GM18499 (cell line): ENCODE measurements at regions not wholly inside any gene's neighbourhood (a gene's known extent, or its start where the extent isn't known, plus 50 kb on each side); places are given as distances from the start of the nearest gene placed in this dataset.
A peak's percentile ranks its signal among the peaks of the same experiment; 100 is the strongest.

ENCODE experiments used
- ATAC-seq: cut with Tn5 transposase; IDR thresholded peaks from one replicate; pipeline ENCODE4 v1.9.1; 2021; ENCODE audit warnings: moderate number of reproducible peaks; ENCODE audit not compliant: insufficient read depth, unreplicated experiment

- ATAC-seq, result peak; percentile 69
Observed at GRCh38 chr6:166106076-166106686, 61.5 kb downstream of the TBXT start.

GRCh38 chr6:166105341-166106075, 62.1 kb downstream of the TBXT start:
- no peak for ATAC-seq

DNA sequence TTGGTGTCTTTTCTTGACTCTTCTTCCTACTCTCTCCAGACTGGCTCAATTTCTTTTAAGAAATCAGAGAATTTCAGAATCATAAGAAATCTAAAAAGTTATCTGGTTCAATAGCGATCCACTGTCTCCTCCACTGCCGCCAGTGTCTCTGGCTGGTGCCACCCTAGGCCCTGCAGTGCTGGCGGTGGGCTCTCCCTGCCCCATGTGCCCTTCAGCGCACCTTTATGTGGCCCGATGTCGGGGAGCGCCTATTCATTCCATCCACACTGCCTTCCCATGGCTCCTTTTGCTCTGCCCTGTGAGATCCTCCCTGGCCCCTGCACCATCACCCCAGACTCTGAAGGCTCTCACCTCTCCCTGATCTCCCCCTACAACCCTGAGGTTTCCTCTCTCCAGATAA, 62.8 kb downstream of the TBXT start:
- no peak for ATAC-seq

GRCh38 chr6:166104107-166104506, 63.5 kb downstream of the TBXT start:
- ATAC-seq, result no peak

- no peak for ATAC-seq
Observed at GRCh38 chr6:166101819-166102419, 65.7 kb downstream of the TBXT start.

GRCh38 chr6:166097914-166098522, 69.6 kb downstream of the TBXT start:
- no peak for ATAC-seq

GRCh38 chr6:166087852-166088251, 79.8 kb downstream of the TBXT start:
- no peak for ATAC-seq

DNA sequence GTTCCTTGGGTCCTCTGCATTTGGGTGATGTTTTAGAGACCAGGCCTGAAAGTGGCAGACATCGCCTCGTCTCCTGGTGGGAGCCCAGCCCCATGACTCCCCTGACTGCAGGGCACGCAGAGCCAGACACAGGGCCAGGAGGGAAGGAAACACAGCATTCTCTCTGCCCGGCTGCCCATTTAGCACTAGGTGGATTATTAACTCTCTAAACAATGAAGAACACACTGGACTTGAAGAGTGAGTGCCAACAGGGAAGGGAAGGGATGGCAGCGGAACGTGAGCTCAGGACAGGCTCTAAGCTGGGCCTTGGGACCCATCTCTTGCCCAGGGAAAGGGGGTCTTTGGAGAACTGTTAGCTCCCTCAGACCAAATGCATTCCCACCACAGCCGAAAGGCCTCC, 80.4 kb downstream of the TBXT start:
- no peak for ATAC-seq

DNA sequence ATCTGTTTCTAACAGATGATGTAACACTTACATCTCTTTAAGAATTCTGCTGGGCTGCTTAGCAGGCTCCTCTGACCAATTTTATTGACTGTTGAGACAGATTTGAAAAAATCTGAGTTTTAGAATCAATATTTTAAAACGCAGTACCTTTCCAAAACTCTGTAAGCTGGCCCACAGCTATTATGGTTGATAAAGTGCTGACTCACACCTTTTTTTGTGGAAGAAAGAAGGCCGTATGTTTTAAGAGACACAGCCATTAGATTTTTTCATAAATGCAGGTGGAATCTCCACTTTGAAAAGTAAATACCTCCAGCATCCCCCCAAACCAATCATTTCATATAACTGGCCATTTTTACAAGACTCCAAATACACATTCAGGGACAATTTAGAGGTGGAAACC, 82.2 kb downstream of the TBXT start:
- no peak for ATAC-seq

GRCh38 chr6:166084951-166085350, 82.7 kb downstream of the TBXT start:
- ATAC-seq, result no peak

GRCh38 chr6:166079841-166080240, 87.8 kb downstream of the TBXT start:
- ATAC-seq, result no peak

DNA sequence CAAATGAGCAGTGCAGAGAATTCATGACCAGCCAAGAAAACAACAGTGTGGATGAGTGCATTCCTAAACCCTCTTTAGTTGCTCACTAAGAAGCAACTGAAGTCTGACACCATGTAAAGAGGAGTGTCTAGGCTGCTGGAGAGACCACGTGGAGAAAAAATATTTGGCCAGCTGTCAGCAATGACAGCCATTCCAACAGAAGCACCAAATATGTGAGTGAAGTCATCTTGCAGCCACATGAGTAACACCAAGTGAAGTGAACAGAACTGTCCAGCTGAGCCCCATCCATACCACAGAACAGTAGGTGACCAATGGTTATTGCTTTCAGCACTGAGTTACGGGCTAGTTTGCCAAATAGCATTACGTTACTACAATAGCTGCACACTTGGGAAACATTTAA, 89.4 kb downstream of the TBXT start:
- no peak for ATAC-seq

DNA sequence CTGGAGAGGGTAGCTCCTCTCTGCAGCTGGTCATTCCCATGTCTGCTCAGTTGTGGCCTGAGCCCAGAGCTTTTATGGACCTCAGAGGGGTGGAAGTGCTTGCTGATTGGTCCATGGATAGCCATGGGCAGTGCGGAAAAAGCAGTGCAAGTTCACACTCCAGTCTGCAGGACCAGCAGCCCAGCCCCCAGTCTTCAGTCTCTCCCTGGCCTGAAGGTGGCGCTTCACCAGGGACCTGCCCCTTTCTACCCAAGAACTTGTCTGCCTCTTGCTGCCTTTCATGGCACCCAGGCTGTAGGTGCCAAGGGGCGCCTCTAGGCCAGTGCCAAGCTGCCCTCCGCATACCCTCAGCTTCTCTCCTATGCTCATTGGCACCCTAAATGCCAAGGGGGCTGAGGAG, 91.0 kb downstream of the TBXT start:
- no peak for ATAC-seq

DNA sequence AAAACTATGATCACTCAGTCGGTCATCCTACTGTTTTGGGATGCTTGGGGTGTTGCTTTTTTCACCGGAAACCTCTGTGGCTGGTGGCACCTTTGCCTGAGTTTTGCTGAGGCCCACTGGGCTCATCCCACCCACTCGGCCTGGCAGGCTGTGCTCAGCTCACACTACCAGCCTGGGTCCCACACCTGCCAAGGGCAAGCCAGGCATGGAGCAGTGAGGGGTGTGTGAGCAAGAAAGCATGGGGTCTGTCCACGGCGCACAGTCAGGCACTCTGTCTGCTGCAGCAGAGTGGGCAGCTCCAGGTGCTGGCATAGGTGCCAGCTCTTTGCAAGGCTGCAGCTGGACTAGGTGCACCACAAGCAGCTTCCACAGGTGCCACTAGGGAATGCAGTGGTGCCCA, 91.7 kb downstream of the TBXT start:
- ATAC-seq, result no peak

- ATAC-seq, result no peak
Observed at GRCh38 chr6:166075186-166075585, 92.5 kb downstream of the TBXT start.

DNA sequence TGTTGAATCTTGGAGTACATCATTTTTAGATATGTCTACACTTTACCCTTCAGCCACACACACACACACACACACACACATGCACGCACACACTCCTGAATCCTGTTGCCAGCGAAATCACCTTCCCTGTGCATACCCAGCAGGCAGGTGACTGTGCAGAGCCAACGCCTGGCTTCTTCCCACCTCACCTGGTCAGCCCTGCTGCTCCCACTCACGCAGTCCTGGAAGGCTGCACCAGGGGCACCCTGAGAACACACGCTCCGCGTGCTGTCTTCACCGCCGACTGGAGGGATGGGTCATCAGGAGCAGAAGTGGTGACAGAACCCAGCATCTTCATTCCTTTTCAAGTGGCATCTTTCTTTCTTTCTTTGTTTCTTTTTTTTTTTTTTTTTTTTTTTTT, 94.6 kb downstream of the TBXT start:
- no peak for ATAC-seq

DNA sequence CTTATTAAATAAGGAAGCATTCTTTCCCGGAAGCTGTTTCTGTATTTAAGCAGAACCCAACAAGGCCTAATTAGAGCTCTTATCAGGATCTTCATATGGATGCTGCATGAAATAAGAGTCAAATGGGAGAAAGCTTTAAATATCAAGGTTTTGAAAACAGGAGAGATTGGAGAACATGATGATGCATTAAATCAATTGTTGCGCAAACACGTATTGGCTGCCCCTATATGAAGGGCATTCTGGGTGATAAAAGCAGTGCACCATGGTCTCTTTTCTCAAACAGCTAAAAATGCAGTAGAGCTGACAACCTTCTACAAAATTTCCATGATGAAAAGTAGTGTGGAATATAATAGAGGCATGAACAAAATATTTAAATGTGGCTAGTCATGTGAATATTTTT, 98.9 kb downstream of the TBXT start:
- no peak for ATAC-seq

GRCh38 chr6:166058064-166058739, 109.4 kb downstream of the TBXT start:
- ATAC-seq, result no peak

DNA sequence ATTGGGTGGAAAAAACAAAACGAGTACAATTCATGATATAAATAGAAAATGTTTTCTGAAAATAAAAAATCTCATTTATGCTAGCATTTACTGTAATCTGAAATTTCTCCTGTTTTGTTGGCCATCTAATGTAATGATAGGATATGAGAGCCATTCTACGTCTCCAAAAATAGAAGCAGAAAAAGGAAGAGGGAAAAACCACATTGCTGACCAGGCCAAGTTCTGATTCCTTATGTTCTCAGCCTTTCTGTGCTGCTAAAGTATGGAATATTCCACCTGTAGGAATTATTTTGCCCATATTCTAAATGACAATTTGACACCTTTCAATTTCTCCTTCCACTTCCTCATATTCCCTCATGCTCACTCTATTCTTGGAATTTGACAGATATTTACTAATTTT, 110.2 kb downstream of the TBXT start:
- no peak for ATAC-seq

GRCh38 chr6:166056637-166057036, 111.0 kb downstream of the TBXT start:
- no peak for ATAC-seq

DNA sequence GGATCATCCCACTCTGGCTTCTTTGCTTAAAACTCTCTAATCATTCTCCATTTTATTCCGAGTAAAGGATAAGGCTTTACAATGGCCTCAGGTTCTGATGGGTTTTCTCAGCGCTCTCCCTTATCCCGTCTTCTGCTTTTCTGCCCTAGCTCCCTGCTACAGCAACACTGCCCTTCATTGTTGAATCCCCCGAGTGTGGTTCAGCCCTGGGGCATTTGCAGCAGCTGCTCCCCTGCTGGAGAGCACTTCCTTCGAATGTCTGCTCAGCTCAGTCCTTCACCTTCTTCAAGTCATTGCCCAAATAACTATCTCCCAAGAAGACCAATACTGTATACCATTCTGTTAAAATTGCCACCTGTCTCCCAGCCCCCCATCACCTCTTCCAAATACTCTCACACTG, 111.8 kb downstream of the TBXT start:
- no peak for ATAC-seq
